ENCODE measurements at regions not wholly inside any gene's neighbourhood (a gene's known extent, or its start where the extent isn't known, plus 50 kb on each side); places are given as distances from the start of the nearest gene placed in this dataset.

- Mint-ChIP-seq H3K9me3 (ENCODE audit: unreplicated experiment) (peaks cover 2% of the 10 kb centered on the region), H3K36me3 (ENCODE audit: unreplicated experiment) (no peaks in the 10 kb centered on the region), H3K27me3 (ENCODE audit: unreplicated experiment) (peaks cover 4% of the 10 kb centered on the region), H3K4me1 (ENCODE audit: low read depth, unreplicated experiment) (no peaks in the 10 kb centered on the region), H3K27ac (ENCODE audit: unreplicated experiment) (no peak overlapping the region), H3K4me3 (ENCODE audit: unreplicated experiment) (no peak overlapping the region)
- TF ChIP-seq CTCF (IDR thresholded peaks at IDR 0.05; ENCODE audit: partially characterized antibody, unreplicated experiment): no peak
- no peak for DNase-seq
These were observed 224.0 kb downstream of the PLOD2 start for GRCh38 chr3:145936971-145937370.

DNA sequence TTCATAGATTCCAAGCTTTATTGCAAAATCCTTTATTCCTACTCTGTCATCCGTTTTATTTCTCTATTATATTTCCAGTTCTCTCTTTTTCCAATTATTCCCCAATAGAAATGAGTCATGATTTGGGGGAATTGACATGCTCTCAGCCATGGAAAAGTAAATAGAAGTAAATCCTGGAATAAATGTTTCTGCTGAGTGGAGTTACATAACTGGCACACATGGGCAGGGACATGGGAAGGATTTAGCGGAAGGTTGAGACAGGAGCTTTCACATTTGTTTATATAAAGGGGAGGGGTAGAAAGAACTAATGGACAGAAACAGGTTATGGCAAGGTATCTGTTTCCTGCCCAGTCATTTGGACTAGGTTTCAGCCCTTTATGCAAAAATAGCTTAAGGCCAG is 221.6 kb downstream of the PLOD2 start:
- H3K4me1 Mint-ChIP-seq (ENCODE audit: low read depth, unreplicated experiment): no peaks in the 10 kb centered on the region
- peaks cover 4% of the 10 kb centered on the region for H3K27me3 Mint-ChIP-seq (ENCODE audit: unreplicated experiment)
- TF ChIP-seq CTCF (IDR thresholded peaks at IDR 0.05; ENCODE audit: partially characterized antibody, unreplicated experiment): no peak
- peaks cover 2% of the 10 kb centered on the region for H3K9me3 Mint-ChIP-seq (ENCODE audit: unreplicated experiment)
- no peak overlapping the region for H3K4me3 Mint-ChIP-seq (ENCODE audit: unreplicated experiment)
- H3K27ac Mint-ChIP-seq (ENCODE audit: unreplicated experiment): no peak overlapping the region
- no peaks in the 10 kb centered on the region for H3K36me3 Mint-ChIP-seq (ENCODE audit: unreplicated experiment)
- no peak for DNase-seq

DNA sequence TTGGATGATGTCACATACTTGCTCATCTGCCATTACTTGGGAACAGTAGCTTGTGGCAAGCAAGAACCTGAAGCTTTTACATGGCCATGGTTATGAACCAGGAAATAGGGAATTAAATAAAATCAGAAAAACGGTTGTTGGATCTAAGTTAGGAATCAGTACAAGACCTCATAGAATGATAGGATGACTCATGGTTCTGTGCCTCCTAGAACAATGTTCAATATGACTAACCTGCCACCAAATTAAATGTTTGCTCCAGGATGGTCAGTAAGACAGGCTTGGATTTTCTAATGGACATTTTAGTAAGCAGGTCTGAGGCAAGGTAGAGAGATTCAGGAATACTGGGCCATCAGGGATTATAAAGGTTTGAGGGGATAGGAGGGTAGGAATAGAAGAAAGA is 218.9 kb downstream of the PLOD2 start:
- H3K9me3 Mint-ChIP-seq (ENCODE audit: unreplicated experiment): no peaks in the 10 kb centered on the region
- H3K36me3 Mint-ChIP-seq (ENCODE audit: unreplicated experiment): no peaks in the 10 kb centered on the region
- peaks cover 2% of the 10 kb centered on the region for H3K27me3 Mint-ChIP-seq (ENCODE audit: unreplicated experiment)
- no peaks in the 10 kb centered on the region for H3K4me1 Mint-ChIP-seq (ENCODE audit: low read depth, unreplicated experiment)
- no peak for TF ChIP-seq CTCF (IDR thresholded peaks at IDR 0.05; ENCODE audit: partially characterized antibody, unreplicated experiment)
- H3K27ac Mint-ChIP-seq (ENCODE audit: unreplicated experiment): no peak overlapping the region
- no peak overlapping the region for H3K4me3 Mint-ChIP-seq (ENCODE audit: unreplicated experiment)
- DNase-seq: no peak

GRCh38 chr3:145943952-145944351 is 217.0 kb downstream of the PLOD2 start:
- no peak for DNase-seq
- H3K4me1 Mint-ChIP-seq (ENCODE audit: low read depth, unreplicated experiment): no peaks in the 10 kb centered on the region
- H3K27ac Mint-ChIP-seq (ENCODE audit: unreplicated experiment): no peak overlapping the region
- peaks cover 2% of the 10 kb centered on the region for H3K27me3 Mint-ChIP-seq (ENCODE audit: unreplicated experiment)
- TF ChIP-seq CTCF (IDR thresholded peaks at IDR 0.05; ENCODE audit: partially characterized antibody, unreplicated experiment): no peak
- H3K9me3 Mint-ChIP-seq (ENCODE audit: unreplicated experiment): no peaks in the 10 kb centered on the region
- H3K4me3 Mint-ChIP-seq (ENCODE audit: unreplicated experiment): no peak overlapping the region
- H3K36me3 Mint-ChIP-seq (ENCODE audit: unreplicated experiment): peaks cover 6% of the 10 kb centered on the region

- H3K4me3 Mint-ChIP-seq (ENCODE audit: unreplicated experiment): no peak overlapping the region
- DNase-seq: no peak
These were observed 209.5 kb downstream of the PLOD2 start for GRCh38 chr3:145951441-145951840.

More at GRCh38 chr3:145951441-145951840, 209.5 kb downstream of the PLOD2 start:
- Mint-ChIP-seq H3K4me1 (ENCODE audit: low read depth, unreplicated experiment) (no peaks in the 10 kb centered on the region), H3K27ac (ENCODE audit: unreplicated experiment) (no peak overlapping the region), H3K27me3 (ENCODE audit: unreplicated experiment) (no peaks in the 10 kb centered on the region), H3K36me3 (ENCODE audit: unreplicated experiment) (peaks cover 6% of the 10 kb centered on the region), H3K9me3 (ENCODE audit: unreplicated experiment) (no peaks in the 10 kb centered on the region)
- no peak for TF ChIP-seq CTCF (IDR thresholded peaks at IDR 0.05; ENCODE audit: partially characterized antibody, unreplicated experiment)

Measured in glutamatergic neuron (in vitro differentiated cells).